AG09309 (cell line): ENCODE measurements at regions not wholly inside any gene's neighbourhood (a gene's known extent, or its start where the extent isn't known, plus 50 kb on each side); places are given as distances from the start of the nearest gene placed in this dataset.

Source experiments
- DNase-seq: peaks from one replicate; pipeline ENCODE4 v3.0.0-alpha.2; 2010; ENCODE audit warnings: low read depth
- H3K4me3 ChIP-seq: 2 replicates; pipeline ENCODE4 v1.5.1; 2011; ENCODE audit warnings: mild to moderate bottlenecking, low read depth, low read length, moderate library complexity; ENCODE audit not compliant: control insufficient read depth
- TF ChIP-seq, protein P1 (sequence below): IDR thresholded peaks from 2 replicates; pipeline ENCODE4 v1.5.1; 2011; ENCODE audit warnings: mild to moderate bottlenecking, low read depth, low read length, inconsistent platforms; ENCODE audit not compliant: insufficient read depth, control insufficient read depth; ENCODE audit errors: missing control alignments

DNA sequence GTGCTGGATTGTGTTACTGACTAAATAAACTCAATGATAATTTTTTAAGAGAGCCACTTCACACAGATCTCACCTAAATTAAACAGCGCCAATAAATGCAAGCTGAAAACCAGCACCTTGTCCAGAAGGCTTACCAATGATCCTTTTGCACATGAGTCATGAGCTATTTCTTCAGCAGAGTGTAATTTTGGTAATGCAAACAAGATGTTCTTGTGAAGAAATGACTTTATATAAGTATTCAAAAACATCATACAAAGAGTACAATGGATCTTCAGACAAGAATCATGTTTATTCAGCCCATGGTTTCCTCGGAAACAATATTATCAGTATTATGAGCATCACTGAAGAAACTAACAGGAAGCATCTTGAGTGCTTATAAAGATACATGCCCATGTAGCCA lies 263.8 kb upstream of the UBE2E2 start:
- peak; percentile 8 for DNase-seq
- H3K4me3 ChIP-seq, result no peak overlapping the region
- TF ChIP-seq, protein P1, sequence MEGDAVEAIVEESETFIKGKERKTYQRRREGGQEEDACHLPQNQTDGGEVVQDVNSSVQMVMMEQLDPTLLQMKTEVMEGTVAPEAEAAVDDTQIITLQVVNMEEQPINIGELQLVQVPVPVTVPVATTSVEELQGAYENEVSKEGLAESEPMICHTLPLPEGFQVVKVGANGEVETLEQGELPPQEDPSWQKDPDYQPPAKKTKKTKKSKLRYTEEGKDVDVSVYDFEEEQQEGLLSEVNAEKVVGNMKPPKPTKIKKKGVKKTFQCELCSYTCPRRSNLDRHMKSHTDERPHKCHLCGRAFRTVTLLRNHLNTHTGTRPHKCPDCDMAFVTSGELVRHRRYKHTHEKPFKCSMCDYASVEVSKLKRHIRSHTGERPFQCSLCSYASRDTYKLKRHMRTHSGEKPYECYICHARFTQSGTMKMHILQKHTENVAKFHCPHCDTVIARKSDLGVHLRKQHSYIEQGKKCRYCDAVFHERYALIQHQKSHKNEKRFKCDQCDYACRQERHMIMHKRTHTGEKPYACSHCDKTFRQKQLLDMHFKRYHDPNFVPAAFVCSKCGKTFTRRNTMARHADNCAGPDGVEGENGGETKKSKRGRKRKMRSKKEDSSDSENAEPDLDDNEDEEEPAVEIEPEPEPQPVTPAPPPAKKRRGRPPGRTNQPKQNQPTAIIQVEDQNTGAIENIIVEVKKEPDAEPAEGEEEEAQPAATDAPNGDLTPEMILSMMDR, result no peak

DNA sequence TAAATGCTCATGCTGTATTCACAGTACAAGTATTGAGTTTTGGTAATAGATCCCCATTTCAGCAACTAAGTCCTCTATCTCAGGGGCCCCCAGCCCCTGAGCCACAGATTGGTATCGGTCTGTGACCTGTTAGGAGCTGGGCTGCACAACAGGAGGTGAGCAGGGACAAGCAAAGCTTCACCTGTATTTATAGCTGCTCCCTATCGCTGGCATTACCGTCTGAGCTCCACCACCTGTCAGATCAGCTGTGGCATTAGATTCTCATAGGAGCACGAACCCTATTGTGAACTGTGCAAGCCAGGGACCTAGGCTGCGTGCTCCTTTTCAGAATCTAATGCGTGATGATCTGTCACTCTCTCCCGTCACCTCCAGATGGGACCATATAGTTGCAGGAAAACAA lies 262.8 kb upstream of the UBE2E2 start:
- no peak overlapping the region for H3K4me3 ChIP-seq
- TF ChIP-seq, protein P1, result no peak
- no peak for DNase-seq

DNA sequence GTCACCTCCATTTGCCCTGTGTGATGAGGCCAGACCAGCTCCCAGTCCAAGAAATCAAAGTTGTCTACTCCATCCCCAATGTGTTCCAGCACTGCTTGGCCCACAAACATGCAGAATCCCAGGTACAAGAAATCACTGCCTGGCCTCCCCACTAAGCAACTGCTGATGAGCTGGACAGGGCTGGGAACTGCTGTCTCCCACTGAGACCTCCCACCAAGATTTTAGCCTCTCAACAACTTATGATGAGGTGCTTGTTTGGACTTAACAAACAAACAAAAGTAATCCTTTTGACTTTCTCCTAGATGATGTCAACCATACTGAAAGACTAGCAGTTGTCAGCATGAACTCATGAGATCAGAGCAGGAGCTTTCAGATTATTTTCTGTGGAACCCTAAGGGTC lies 260.1 kb upstream of the UBE2E2 start:
- DNase-seq, result no peak
- TF ChIP-seq, protein P1, result no peak
- no peak overlapping the region for H3K4me3 ChIP-seq

DNA sequence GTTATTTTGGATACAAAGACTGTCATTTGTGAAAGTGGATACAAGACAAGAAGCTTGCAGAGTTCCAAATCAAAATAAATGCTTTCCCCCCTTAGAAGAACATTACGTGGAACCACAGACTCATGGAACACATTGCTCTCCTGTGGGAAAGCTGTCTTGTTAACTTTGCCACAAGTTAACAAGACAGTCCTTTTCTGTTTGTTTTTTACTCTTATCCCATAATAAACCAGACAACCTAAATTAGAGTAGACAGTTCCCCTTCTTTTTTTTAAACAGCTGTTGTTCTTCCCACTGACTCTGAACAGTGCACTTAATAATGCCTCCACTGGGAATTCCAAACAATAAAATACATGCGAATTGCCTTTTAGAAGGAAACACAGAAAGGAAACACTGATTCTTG lies 255.3 kb upstream of the UBE2E2 start:
- H3K4me3 ChIP-seq, result no peak overlapping the region
- no peak for DNase-seq
- TF ChIP-seq, protein P1, result no peak

DNA sequence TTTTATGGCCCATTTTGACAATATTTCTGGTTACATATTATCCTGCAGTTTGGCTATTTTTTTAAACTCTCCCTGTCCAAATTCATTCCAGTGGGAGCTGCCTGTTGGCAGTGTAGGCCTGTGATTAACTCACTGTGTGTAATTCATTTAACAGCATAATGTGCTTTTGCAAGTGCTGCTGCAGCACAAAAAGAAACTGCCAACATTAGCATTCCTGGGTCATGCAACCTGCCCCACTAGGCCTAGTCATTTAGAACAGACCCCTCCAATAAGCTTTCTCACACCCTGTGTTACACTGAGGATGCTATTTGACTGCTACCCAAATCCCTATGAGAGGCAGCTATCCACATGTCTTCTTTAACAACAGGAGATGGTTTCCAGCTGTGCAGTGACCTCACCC lies 251.2 kb upstream of the UBE2E2 start:
- DNase-seq, result no peak
- TF ChIP-seq, protein P1, result no peak
- H3K4me3 ChIP-seq, result no peak overlapping the region

DNA sequence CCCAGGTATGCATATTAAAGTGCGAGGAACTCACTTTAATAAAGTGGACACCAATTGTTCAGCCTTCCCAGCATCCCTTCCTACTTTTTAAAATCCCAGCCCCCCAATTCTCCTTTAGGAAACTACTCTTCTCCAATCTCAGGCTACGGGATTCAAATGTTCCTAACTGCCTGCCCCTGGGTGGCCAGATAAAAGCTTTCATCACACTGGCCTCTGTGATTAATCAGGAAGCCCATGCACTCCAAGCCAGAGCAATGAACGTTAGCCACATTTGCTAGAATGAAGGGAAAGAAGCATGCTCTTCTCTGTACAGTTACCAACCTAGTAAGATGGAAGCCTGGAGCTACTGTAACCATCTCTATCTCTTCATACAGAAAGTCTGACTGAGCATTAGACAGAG lies 250.3 kb upstream of the UBE2E2 start:
- DNase-seq, result no peak
- TF ChIP-seq, protein P1, result no peak
- H3K4me3 ChIP-seq, result no peak overlapping the region

DNA sequence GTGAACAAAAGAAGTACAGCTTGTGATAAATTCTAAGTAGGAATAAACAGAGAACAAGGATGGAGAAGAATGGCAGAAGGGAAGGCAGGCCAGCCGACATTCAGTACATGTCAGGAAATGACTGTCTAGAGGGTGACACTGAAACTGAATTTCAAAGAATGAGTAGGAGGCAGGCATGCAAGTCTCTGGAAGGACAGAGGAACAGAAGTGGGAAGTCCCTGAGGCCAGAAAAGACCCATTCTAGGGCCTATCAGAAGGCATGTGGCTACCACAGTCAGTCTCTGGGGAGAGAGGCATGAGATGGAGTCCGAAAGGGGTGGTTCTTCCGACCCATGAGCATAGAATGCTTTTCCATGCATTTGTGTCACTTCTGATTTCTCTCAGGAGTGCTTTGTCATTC lies 243.5 kb upstream of the UBE2E2 start:
- TF ChIP-seq, protein P1, result no peak
- no peak overlapping the region for H3K4me3 ChIP-seq
- DNase-seq, result no peak
